GM12891 (cell line): ENCODE measurements at regions not wholly inside any gene's neighbourhood (a gene's known extent, or its start where the extent isn't known, plus 50 kb on each side); places are given as distances from the start of the nearest gene placed in this dataset.

ENCODE experiments used
- DNase-seq: peaks from one replicate; pipeline ENCODE4 v3.0.0; 2011; ENCODE audit warnings: low spot score; ENCODE audit not compliant: insufficient read length
- FAIRE-seq: peaks from 2 replicates; lab custom pipeline; 2011; peaks lifted over from hg19 to GRCh38; lab: Jason Lieb, UNC
- PAX5 ChIP-seq: IDR thresholded peaks from 2 replicates; pipeline ENCODE4 v1.6.1; 2011; ENCODE audit warnings: low read length, moderate library complexity, mild to moderate bottlenecking; ENCODE audit not compliant: insufficient read depth, severe bottlenecking
- POLR2A ChIP-seq: IDR thresholded peaks from 2 replicates; pipeline ENCODE4 v1.6.1; 2011; ENCODE audit warnings: low read depth, low read length, control low read depth
- POLR2AphosphoS5 ChIP-seq: IDR thresholded peaks from 2 replicates; pipeline ENCODE4 v1.6.1; 2011; ENCODE audit warnings: low read depth, low read length, control low read depth
- POU2F2 ChIP-seq: IDR thresholded peaks from 2 replicates; pipeline ENCODE4 v1.6.1; 2011; ENCODE audit warnings: low read depth, mild to moderate bottlenecking, control low read depth, low read length, moderate library complexity
- SPI1 ChIP-seq: IDR thresholded peaks from 2 replicates; pipeline ENCODE4 v1.6.1; 2011; ENCODE audit warnings: low read depth, low read length, control low read depth
- TAF1 ChIP-seq: IDR thresholded peaks from 2 replicates; pipeline ENCODE4 v1.6.1; 2011; ENCODE audit warnings: low read depth, low read length, control low read depth

- no peak for FAIRE-seq
- DNase-seq, result no peak
- TF ChIP-seq PAX5 (no peak), TAF1 (no peak), POLR2AphosphoS5 (no peak), SPI1 (no peak), POU2F2 (no peak), POLR2A (no peak)
Observed at GRCh38 chr2:861655-862354, 88.8 kb upstream of the SNTG2 start.

- FAIRE-seq (no peak), DNase-seq (no peak)
Observed at GRCh38 chr2:860259-860855, 90.3 kb upstream of the SNTG2 start.

GRCh38 chr2:858646-859045 is 92.0 kb upstream of the SNTG2 start:
- FAIRE-seq, result no peak
- TF ChIP-seq TAF1 (no peak), POU2F2 (no peak), POLR2AphosphoS5 (no peak), POLR2A (no peak), PAX5 (no peak), SPI1 (no peak)
- no peak for DNase-seq

More at GRCh38 chr2:860259-860855, 90.3 kb upstream of the SNTG2 start:
- TF ChIP-seq POU2F2 (no peak), SPI1 (no peak), POLR2A (no peak), PAX5 (no peak), TAF1 (no peak), POLR2AphosphoS5 (no peak)

- DNase-seq (no peak), FAIRE-seq (no peak)
- TF ChIP-seq POU2F2, result no peak
- no peak for TF ChIP-seq POLR2AphosphoS5
- no peak for TF ChIP-seq SPI1
- no peak for TF ChIP-seq POLR2A
Observed at GRCh38 chr2:857937-858336, 92.7 kb upstream of the SNTG2 start.

- FAIRE-seq (no peak), DNase-seq (no peak)
Observed at GRCh38 chr2:857081-857480, 93.6 kb upstream of the SNTG2 start.

GRCh38 chr2:856456-856855 is 94.2 kb upstream of the SNTG2 start:
- FAIRE-seq, result no peak
- DNase-seq, result no peak
- no peak for TF ChIP-seq SPI1
- TF ChIP-seq POLR2AphosphoS5, result no peak
- TF ChIP-seq POLR2A, result no peak
- TF ChIP-seq PAX5, result no peak
- no peak for TF ChIP-seq TAF1
- TF ChIP-seq POU2F2, result no peak

More at GRCh38 chr2:857081-857480, 93.6 kb upstream of the SNTG2 start:
- TF ChIP-seq POLR2AphosphoS5 (no peak), POU2F2 (no peak)

- FAIRE-seq (no peak), DNase-seq (no peak)
- TF ChIP-seq TAF1 (no peak), SPI1 (no peak), POLR2AphosphoS5 (no peak), PAX5 (no peak), POLR2A (no peak)
Observed at GRCh38 chr2:856041-856440, 94.6 kb upstream of the SNTG2 start.

GRCh38 chr2:855177-855576 is 95.5 kb upstream of the SNTG2 start:
- TF ChIP-seq POLR2AphosphoS5 (no peak), POU2F2 (no peak), POLR2A (no peak), PAX5 (no peak), TAF1 (no peak), SPI1 (no peak)
- no peak for FAIRE-seq
- DNase-seq, result no peak

- peak; percentile 71 for FAIRE-seq
- TF ChIP-seq POLR2A, result no peak
- no peak for TF ChIP-seq POLR2AphosphoS5
- no peak for TF ChIP-seq PAX5
- TF ChIP-seq SPI1, result no peak
- TF ChIP-seq POU2F2, result no peak
- no peak for TF ChIP-seq TAF1
Observed at GRCh38 chr2:854460-854859, 96.2 kb upstream of the SNTG2 start.

GRCh38 chr2:853203-853870 is 97.3 kb upstream of the SNTG2 start:
- no peak for TF ChIP-seq POU2F2
- TF ChIP-seq TAF1, result no peak
- FAIRE-seq, result no peak
- DNase-seq, result no peak

More at GRCh38 chr2:854460-854859, 96.2 kb upstream of the SNTG2 start:
- peak; percentile 46 for DNase-seq
